ENCODE measurements at regions not wholly inside any gene's neighbourhood (a gene's known extent, or its start where the extent isn't known, plus 50 kb on each side); places are given as distances from the start of the nearest gene placed in this dataset.

DNA sequence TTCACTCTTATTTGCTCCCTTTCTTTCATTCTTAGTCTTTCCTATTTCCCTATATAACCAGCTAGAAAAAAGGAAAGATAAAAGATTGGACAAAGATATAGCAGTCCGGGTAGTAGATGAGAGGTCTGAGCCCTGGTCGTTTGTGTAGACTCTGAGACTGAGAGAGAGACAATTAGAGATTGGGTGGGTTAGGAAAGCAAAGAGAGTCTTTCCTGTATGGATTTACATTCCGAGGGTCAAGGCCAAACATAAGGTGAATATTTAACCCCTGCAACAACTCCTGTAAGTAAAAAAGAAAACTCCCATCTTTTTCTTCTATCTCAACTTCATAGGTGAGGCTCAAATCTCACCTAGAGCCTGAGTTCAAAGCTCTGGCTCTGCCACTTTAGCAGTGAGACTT lies 218.0 kb upstream of the FGGY start:
- CTCF ChIA-PET = interaction anchor here (0.6 kb wide), 1 partner anchor 830 kb away, joined by 16 read pairs; no protein-coding TSS in a partner anchor
- intact Hi-C loops (cut with micrococcal nuclease; ENCODE audit: unreplicated experiment) = no loop called here

GRCh38 chr1:59079434-59080140 lies 217.3 kb upstream of the FGGY start:
- Histone ChIP-seq H3K27ac (ENCODE audit: low read length) (no peak overlapping the region), H3K9me3 (ENCODE audit: control insufficient read depth, insufficient read depth, low read depth, low read length) (no peaks in the 10 kb centered on the region), H3K4me1 (ENCODE audit: control insufficient read depth, insufficient read depth, low read length) (no peaks in the 10 kb centered on the region), H3K27me3 (ENCODE audit: control insufficient read depth, insufficient read depth, low read length) (no peaks in the 10 kb centered on the region), H3K4me3 (ENCODE audit: low read depth in 2 of 2, low read length in 2 of 2) (no peak overlapping the region), H3K36me3 (ENCODE audit: control insufficient read depth, insufficient read depth, low read length) (no peaks in the 10 kb centered on the region)
- ChIA-PET CTCF (no interaction called here), POLR2A (no interaction called here)
- no peak for TF ChIP-seq POLR2AphosphoS5 (IDR thresholded peaks at IDR 0.05; ENCODE audit: low read depth, low read length)
- no peak for TF ChIP-seq TCF7L2 (IDR thresholded peaks at IDR 0.05; ENCODE audit: low read depth, low read length)
- TF ChIP-seq SIN3A (IDR thresholded peaks at IDR 0.05; ENCODE audit: borderline replicate concordance, insufficient read depth, low read depth, low read length) = no peak
- no peak for TF ChIP-seq CTCF (IDR thresholded peaks at IDR 0.05)
- TF ChIP-seq REST (IDR thresholded peaks at IDR 0.05; ENCODE audit: insufficient read depth in 1 of 2, low read depth in 2 of 2, low read length in 1 of 2) = no peak
- BruUV-seq (replicated peaks) = no TSS peak
- in situ Hi-C loops (cut with HindIII; ENCODE audit: low pct_unique_long_range_greater_than_20kb, low sequenced_read_pairs) = no loop called here
- intact Hi-C loops (cut with micrococcal nuclease; ENCODE audit: unreplicated experiment) = no loop called here
- no peak for DNase-seq (ENCODE audit: low read depth, low spot score)
- ATAC-seq = no peak

More for the DNA sequence above, 218.0 kb upstream of the FGGY start:
- Histone ChIP-seq H3K9me3 (ENCODE audit: control insufficient read depth, insufficient read depth, low read depth, low read length) (no peaks in the 10 kb centered on the region), H3K27ac (ENCODE audit: low read length) (no peak overlapping the region), H3K4me3 (ENCODE audit: low read depth in 2 of 2, low read length in 2 of 2) (no peak overlapping the region), H3K36me3 (ENCODE audit: control insufficient read depth, insufficient read depth, low read length) (no peaks in the 10 kb centered on the region), H3K27me3 (ENCODE audit: control insufficient read depth, insufficient read depth, low read length) (no peaks in the 10 kb centered on the region), H3K4me1 (ENCODE audit: control insufficient read depth, insufficient read depth, low read length) (no peaks in the 10 kb centered on the region)
- in situ Hi-C loops (cut with HindIII; ENCODE audit: low pct_unique_long_range_greater_than_20kb, low sequenced_read_pairs) = no loop called here
- BruUV-seq (replicated peaks) = no TSS peak
- no peak for DNase-seq (ENCODE audit: low read depth, low spot score)
- POLR2A ChIA-PET = no interaction called here
- no peak for TF ChIP-seq REST (IDR thresholded peaks at IDR 0.05; ENCODE audit: insufficient read depth in 1 of 2, low read depth in 2 of 2, low read length in 1 of 2)
- no peak for TF ChIP-seq POLR2AphosphoS5 (IDR thresholded peaks at IDR 0.05; ENCODE audit: low read depth, low read length)
- no peak for TF ChIP-seq SIN3A (IDR thresholded peaks at IDR 0.05; ENCODE audit: borderline replicate concordance, insufficient read depth, low read depth, low read length)
- no peak for TF ChIP-seq TCF7L2 (IDR thresholded peaks at IDR 0.05; ENCODE audit: low read depth, low read length)
- no peak for TF ChIP-seq CTCF (IDR thresholded peaks at IDR 0.05)
- no peak for ATAC-seq
